ENCODE measurements at regions not wholly inside any gene's neighbourhood (a gene's known extent, or its start where the extent isn't known, plus 50 kb on each side); places are given as distances from the start of the nearest gene placed in this dataset.

- H3K4me1 ChIP-seq (ENCODE audit: control insufficient read depth in 3 of 3, insufficient read depth in 3 of 3, low read length in 3 of 3), result no peaks in the 10 kb centered on the region
- H3K36me3 ChIP-seq (ENCODE audit: control insufficient read depth in 3 of 3, insufficient read depth in 3 of 3, low read length in 3 of 3), result no peaks in the 10 kb centered on the region
These were observed 50.2 kb upstream of the FAM174B start for GRCh38 chr15:92705764-92706163.

DNA sequence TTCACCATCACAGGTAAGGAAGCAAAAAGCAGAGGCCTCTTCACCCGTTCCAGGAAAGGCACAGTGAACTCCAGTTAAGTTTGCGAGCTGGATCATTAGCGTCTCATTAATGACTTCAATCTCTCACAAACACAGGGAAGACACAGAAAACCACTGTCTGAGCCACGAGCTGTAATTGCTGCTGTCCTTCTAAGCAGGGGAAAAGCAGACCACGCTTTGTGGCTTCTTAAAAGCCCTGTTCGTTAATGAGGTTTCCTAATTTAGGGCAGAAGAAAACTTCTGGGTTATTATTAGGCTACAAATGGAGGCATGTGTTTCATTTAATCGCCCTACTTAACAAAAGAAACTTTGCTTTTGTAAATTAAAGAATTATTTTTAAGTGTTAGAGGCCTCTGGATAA, 50.6 kb upstream of the FAM174B start:
- Histone ChIP-seq H3K9ac (ENCODE audit: low read depth in 1 of 3, low read length in 3 of 3) (no peak overlapping the region), H3K27me3 (ENCODE audit: control insufficient read depth in 3 of 3, insufficient read depth in 3 of 3, low read length in 3 of 3) (no peaks in the 10 kb centered on the region), H3K27ac (ENCODE audit: low read depth, low read length) (no peak overlapping the region), H3K36me3 (ENCODE audit: control insufficient read depth in 3 of 3, insufficient read depth in 3 of 3, low read length in 3 of 3) (no peaks in the 10 kb centered on the region), H3K9me3 (ENCODE audit: control insufficient read depth in 3 of 3, low read length in 3 of 3) (no peaks in the 10 kb centered on the region), H3K4me1 (ENCODE audit: control insufficient read depth in 3 of 3, insufficient read depth in 3 of 3, low read length in 3 of 3) (no peaks in the 10 kb centered on the region), H3K4me3 (ENCODE audit: low read length in 3 of 3) (no peak overlapping the region)

More at GRCh38 chr15:92705764-92706163, 50.2 kb upstream of the FAM174B start:
- no peak overlapping the region for H3K4me3 ChIP-seq (ENCODE audit: low read length in 3 of 3)
- H3K9ac ChIP-seq (ENCODE audit: low read depth in 1 of 3, low read length in 3 of 3), result no peak overlapping the region
- H3K27ac ChIP-seq (ENCODE audit: low read depth, low read length), result no peak overlapping the region
- no peaks in the 10 kb centered on the region for H3K27me3 ChIP-seq (ENCODE audit: control insufficient read depth in 3 of 3, insufficient read depth in 3 of 3, low read length in 3 of 3)
- no peaks in the 10 kb centered on the region for H3K9me3 ChIP-seq (ENCODE audit: control insufficient read depth in 3 of 3, low read length in 3 of 3)

- no peak overlapping the region for H3K9ac ChIP-seq (ENCODE audit: low read depth in 1 of 3, low read length in 3 of 3)
- H3K27me3 ChIP-seq (ENCODE audit: control insufficient read depth in 3 of 3, insufficient read depth in 3 of 3, low read length in 3 of 3), result no peaks in the 10 kb centered on the region
- no peak overlapping the region for H3K27ac ChIP-seq (ENCODE audit: low read depth, low read length)
- no peaks in the 10 kb centered on the region for H3K36me3 ChIP-seq (ENCODE audit: control insufficient read depth in 3 of 3, insufficient read depth in 3 of 3, low read length in 3 of 3)
- no peaks in the 10 kb centered on the region for H3K4me1 ChIP-seq (ENCODE audit: control insufficient read depth in 3 of 3, insufficient read depth in 3 of 3, low read length in 3 of 3)
- no peaks in the 10 kb centered on the region for H3K9me3 ChIP-seq (ENCODE audit: control insufficient read depth in 3 of 3, low read length in 3 of 3)
- H3K4me3 ChIP-seq (ENCODE audit: low read length in 3 of 3), result no peak overlapping the region
These were observed 52.4 kb upstream of the FAM174B start for GRCh38 chr15:92707880-92708551.

- H3K9me3 ChIP-seq (ENCODE audit: control insufficient read depth in 3 of 3, low read length in 3 of 3), result no peaks in the 10 kb centered on the region
These were observed 53.1 kb upstream of the FAM174B start for GRCh38 chr15:92708635-92709034.

DNA sequence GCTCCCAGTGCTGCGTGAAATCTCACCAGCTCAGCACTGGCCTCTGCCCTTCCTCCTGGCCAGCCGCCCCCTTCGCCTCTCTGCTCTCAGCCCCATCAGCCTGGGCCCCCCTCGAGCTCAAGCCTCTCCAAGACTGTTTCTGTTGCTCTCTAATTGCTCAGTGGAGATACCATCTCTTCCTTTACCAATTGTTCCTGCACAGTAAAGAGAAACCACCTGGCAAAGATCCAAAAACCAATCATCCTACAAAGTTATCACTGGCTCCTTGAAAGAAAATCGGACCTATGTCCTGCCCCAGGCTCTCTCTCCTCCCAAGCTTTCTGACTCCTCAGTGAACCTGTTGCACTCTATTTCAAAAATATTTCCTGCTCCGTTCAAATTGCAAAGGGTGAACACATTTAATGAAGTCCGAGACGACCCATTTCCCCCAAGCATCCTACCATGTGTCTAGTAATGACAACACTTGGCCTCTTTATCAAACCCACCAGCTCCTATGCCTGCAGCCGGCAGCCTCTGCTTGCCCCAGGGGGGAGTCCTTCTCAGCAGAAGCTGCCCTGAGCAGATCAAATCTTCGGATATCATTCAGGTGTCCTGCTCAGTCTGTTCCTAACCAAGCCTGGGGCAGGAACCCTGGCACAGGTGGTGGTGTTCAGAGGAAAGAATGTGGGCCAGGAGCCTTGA, 53.7 kb upstream of the FAM174B start:
- Histone ChIP-seq H3K4me1 (ENCODE audit: control insufficient read depth in 3 of 3, insufficient read depth in 3 of 3, low read length in 3 of 3) (peaks cover 4% of the 10 kb centered on the region in 3 donors), H3K36me3 (ENCODE audit: control insufficient read depth in 3 of 3, insufficient read depth in 3 of 3, low read length in 3 of 3) (no peaks in the 10 kb centered on the region), H3K27ac (ENCODE audit: low read depth, low read length) (no peak overlapping the region), H3K4me3 (ENCODE audit: low read length in 3 of 3) (no peak overlapping the region), H3K9me3 (ENCODE audit: control insufficient read depth in 3 of 3, low read length in 3 of 3) (no peaks in the 10 kb centered on the region), H3K27me3 (ENCODE audit: control insufficient read depth in 3 of 3, insufficient read depth in 3 of 3, low read length in 3 of 3) (no peaks in the 10 kb centered on the region), H3K9ac (ENCODE audit: low read depth in 1 of 3, low read length in 3 of 3) (no peak overlapping the region)

More at GRCh38 chr15:92708635-92709034, 53.1 kb upstream of the FAM174B start:
- H3K27ac ChIP-seq (ENCODE audit: low read depth, low read length), result no peak overlapping the region
- no peak overlapping the region for H3K4me3 ChIP-seq (ENCODE audit: low read length in 3 of 3)
- H3K27me3 ChIP-seq (ENCODE audit: control insufficient read depth in 3 of 3, insufficient read depth in 3 of 3, low read length in 3 of 3), result no peaks in the 10 kb centered on the region
- H3K9ac ChIP-seq (ENCODE audit: low read depth in 1 of 3, low read length in 3 of 3), result no peak overlapping the region
- H3K4me1 ChIP-seq (ENCODE audit: control insufficient read depth in 3 of 3, insufficient read depth in 3 of 3, low read length in 3 of 3), result no peaks in the 10 kb centered on the region
- no peaks in the 10 kb centered on the region for H3K36me3 ChIP-seq (ENCODE audit: control insufficient read depth in 3 of 3, insufficient read depth in 3 of 3, low read length in 3 of 3)

DNA sequence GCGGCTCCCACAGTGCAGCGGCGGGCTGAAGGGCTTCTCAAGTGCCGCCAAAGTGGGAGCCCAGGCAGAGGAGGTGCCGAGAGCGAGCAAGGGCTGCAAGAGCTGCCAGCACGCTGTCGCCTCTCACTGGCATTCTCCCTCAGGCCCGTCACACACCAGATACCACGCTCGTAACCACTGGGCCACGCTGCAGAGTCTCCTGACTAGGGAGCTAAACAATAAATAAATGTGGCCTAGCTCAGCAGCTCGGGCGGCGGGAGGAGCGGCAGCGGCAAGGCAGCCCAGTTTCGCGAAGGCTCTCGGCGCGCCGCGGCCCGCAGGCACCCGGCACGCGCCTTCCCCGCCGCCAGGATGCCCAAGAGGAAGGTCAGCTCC, 55.9 kb upstream of the FAM174B start:
- no peaks in the 10 kb centered on the region for H3K36me3 ChIP-seq (ENCODE audit: control insufficient read depth in 3 of 3, insufficient read depth in 3 of 3, low read length in 3 of 3)

DNA sequence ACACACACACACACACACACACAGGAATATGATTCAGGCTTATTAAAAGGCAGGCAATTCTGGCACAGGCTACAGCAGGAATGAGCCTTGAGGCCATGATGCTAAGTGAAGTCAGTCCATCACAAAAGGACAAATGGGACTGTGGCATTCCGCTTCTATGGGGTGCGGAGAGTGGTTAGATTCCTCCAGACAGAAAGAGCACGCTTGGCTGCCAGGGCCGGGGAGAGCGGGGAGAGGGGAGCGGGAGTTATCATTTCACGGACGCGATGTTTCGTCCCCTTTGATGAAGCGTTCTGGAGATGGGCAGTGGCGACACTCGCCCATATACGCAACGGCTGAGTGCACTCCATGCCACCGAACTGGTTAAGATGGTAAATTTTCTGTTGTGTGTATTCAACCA, 58.5 kb upstream of the FAM174B start:
- Histone ChIP-seq H3K9me3 (ENCODE audit: control insufficient read depth in 3 of 3, low read length in 3 of 3) (no peaks in the 10 kb centered on the region), H3K27me3 (ENCODE audit: control insufficient read depth in 3 of 3, insufficient read depth in 3 of 3, low read length in 3 of 3) (no peaks in the 10 kb centered on the region), H3K36me3 (ENCODE audit: control insufficient read depth in 3 of 3, insufficient read depth in 3 of 3, low read length in 3 of 3) (no peaks in the 10 kb centered on the region), H3K4me1 (ENCODE audit: control insufficient read depth in 3 of 3, insufficient read depth in 3 of 3, low read length in 3 of 3) (peaks cover 4 to 9% (median 4%) of the 10 kb centered on the region in 3 donors), H3K4me3 (ENCODE audit: low read length in 3 of 3) (peak overlapping the region; percentile 72 to 81 (median 74)), H3K27ac (ENCODE audit: low read depth, low read length) (peak overlapping the region; percentile 40), H3K9ac (ENCODE audit: low read depth in 1 of 3, low read length in 3 of 3) (peak overlapping the region; percentile 70 to 76 (median 76))

More for the DNA sequence above, 55.9 kb upstream of the FAM174B start:
- Histone ChIP-seq H3K4me3 (ENCODE audit: low read length in 3 of 3) (no peak overlapping the region), H3K9me3 (ENCODE audit: control insufficient read depth in 3 of 3, low read length in 3 of 3) (no peaks in the 10 kb centered on the region), H3K27me3 (ENCODE audit: control insufficient read depth in 3 of 3, insufficient read depth in 3 of 3, low read length in 3 of 3) (no peaks in the 10 kb centered on the region), H3K27ac (ENCODE audit: low read depth, low read length) (no peak overlapping the region), H3K4me1 (ENCODE audit: control insufficient read depth in 3 of 3, insufficient read depth in 3 of 3, low read length in 3 of 3) (peaks cover 4 to 9% (median 4%) of the 10 kb centered on the region in 3 donors), H3K9ac (ENCODE audit: low read depth in 1 of 3, low read length in 3 of 3) (no peak overlapping the region)

DNA sequence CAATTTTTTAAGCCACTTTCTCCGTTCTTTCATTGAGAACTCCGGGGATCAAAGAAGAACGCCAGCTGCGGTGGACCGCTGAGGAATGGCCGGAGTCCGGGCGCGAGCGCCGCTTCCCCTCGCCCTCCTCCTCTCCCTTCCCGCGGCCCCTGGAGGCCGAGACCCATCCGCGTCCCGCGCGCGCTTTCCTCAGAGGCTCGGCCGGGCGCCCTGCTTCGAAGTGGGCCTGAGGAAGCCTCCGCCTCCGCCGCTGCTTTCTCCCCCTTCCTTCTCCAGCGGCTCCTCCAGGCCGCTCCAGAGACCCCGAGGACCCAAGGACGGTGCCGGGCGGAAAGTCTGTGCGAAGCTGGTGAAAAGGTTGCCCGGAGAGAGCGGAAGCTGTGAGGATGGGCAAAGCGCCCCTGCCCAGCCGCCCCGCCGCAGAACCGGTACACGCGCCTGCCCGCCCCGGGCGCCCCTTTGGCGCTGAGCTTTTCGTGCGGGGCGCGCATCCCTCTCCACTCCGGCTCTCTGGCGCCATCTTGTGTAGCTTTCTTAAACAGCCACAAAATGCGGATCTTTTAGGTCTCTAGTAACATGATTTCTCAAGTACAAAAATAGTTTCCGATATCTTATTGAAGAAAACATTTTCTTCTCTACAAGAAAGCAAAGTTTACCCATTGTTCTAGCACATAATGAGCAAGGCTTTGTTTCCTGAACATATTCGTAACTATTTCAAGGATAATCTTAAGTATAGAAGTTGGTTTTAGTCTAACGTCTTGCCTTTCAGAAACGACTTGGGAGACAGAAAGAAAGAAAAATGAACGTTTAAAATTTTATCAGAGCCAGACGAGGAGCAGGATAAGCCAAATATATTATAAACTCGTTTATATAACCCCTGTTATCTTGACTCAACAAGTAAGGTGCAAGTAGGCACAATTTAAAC, 59.2 kb upstream of the FAM174B start:
- peaks cover 4 to 9% (median 4%) of the 10 kb centered on the region in 3 donors for H3K4me1 ChIP-seq (ENCODE audit: control insufficient read depth in 3 of 3, insufficient read depth in 3 of 3, low read length in 3 of 3)
- H3K36me3 ChIP-seq (ENCODE audit: control insufficient read depth in 3 of 3, insufficient read depth in 3 of 3, low read length in 3 of 3), result no peaks in the 10 kb centered on the region
- H3K27me3 ChIP-seq (ENCODE audit: control insufficient read depth in 3 of 3, insufficient read depth in 3 of 3, low read length in 3 of 3), result no peaks in the 10 kb centered on the region
- H3K27ac ChIP-seq (ENCODE audit: low read depth, low read length), result peak overlapping the region; percentile 40
- peak overlapping the region; percentile 70 to 76 (median 76) for H3K9ac ChIP-seq (ENCODE audit: low read depth in 1 of 3, low read length in 3 of 3)
- H3K9me3 ChIP-seq (ENCODE audit: control insufficient read depth in 3 of 3, low read length in 3 of 3), result no peaks in the 10 kb centered on the region
- H3K4me3 ChIP-seq (ENCODE audit: low read length in 3 of 3), result peak overlapping the region; percentile 72 to 81 (median 74)

DNA sequence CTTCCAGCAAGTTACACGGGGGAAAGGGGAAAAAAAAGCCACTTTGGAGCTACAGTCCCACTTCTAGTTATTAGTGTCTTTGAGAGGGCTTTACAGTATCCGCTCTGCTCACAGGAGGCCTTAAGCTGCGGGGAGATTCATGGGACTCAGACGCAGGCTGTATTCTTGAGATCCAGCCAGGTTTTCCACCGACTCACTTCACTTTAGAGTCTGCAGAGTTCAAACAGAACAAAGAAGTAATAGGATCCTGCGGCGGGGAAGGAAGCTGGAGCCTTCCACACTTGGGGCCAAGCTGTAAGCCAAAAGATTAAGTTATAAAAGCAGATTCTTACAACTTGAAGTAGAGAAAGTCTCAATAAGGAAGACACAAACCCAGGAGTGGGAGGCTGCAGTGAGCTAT, 60.2 kb upstream of the FAM174B start:
- Histone ChIP-seq H3K36me3 (ENCODE audit: control insufficient read depth in 3 of 3, insufficient read depth in 3 of 3, low read length in 3 of 3) (no peaks in the 10 kb centered on the region), H3K27me3 (ENCODE audit: control insufficient read depth in 3 of 3, insufficient read depth in 3 of 3, low read length in 3 of 3) (no peaks in the 10 kb centered on the region), H3K27ac (ENCODE audit: low read depth, low read length) (no peak overlapping the region), H3K9ac (ENCODE audit: low read depth in 1 of 3, low read length in 3 of 3) (no peak overlapping the region), H3K9me3 (ENCODE audit: control insufficient read depth in 3 of 3, low read length in 3 of 3) (no peaks in the 10 kb centered on the region), H3K4me1 (ENCODE audit: control insufficient read depth in 3 of 3, insufficient read depth in 3 of 3, low read length in 3 of 3) (peaks cover 4 to 9% (median 4%) of the 10 kb centered on the region in 3 donors), H3K4me3 (ENCODE audit: low read length in 3 of 3) (no peak overlapping the region)
